Esophagus (tissue), 2 donors: ENCODE measurements at regions not wholly inside any gene's neighbourhood (a gene's known extent, or its start where the extent isn't known, plus 50 kb on each side); places are given as distances from the start of the nearest gene placed in this dataset.
"Not testable (repeated sequence)": the region's sequence is repeated elsewhere in the genome, so short reads cannot be mapped to it uniquely, and the experiment has no call there.

Source experiments
- H3K27ac ChIP-seq, 2 donors: one replicate each; pipeline ENCODE4 v1.5.1; 2013; ENCODE audit warnings: low read depth in 2 of 2, mild to moderate bottlenecking in 2 of 2, inconsistent platforms in 1 of 2, low read length in 1 of 2, moderate library complexity in 1 of 2
- H3K27me3 ChIP-seq, 2 donors: one replicate each; pipeline ENCODE4 v1.6.1; 2013; ENCODE audit warnings: low read length in 2 of 2, control low read depth in 1 of 2, mild to moderate bottlenecking in 1 of 2; ENCODE audit not compliant: insufficient read depth in 2 of 2, control insufficient read depth in 1 of 2
- H3K36me3 ChIP-seq, 2 donors: one replicate each; pipeline ENCODE4 v1.6.1; 2013; ENCODE audit warnings: low read length in 1 of 2; ENCODE audit not compliant: control insufficient read depth in 2 of 2, insufficient read depth in 2 of 2
- H3K4me1 ChIP-seq, 2 donors: one replicate each; pipeline ENCODE4 v1.6.1; 2013; ENCODE audit warnings: low read length in 1 of 2; ENCODE audit not compliant: control insufficient read depth in 2 of 2, insufficient read depth in 2 of 2
- H3K4me3 ChIP-seq, 2 donors: one replicate each; pipeline ENCODE4 v1.5.1; 2013; ENCODE audit warnings: low read length in 2 of 2, mild to moderate bottlenecking in 2 of 2, low read depth in 1 of 2, moderate library complexity in 1 of 2
- H3K9me3 ChIP-seq, 2 donors: one replicate each; pipeline ENCODE4 v1.6.1; 2013; ENCODE audit warnings: mild to moderate bottlenecking in 2 of 2, low read depth in 1 of 2, low read length in 1 of 2, moderate library complexity in 1 of 2; ENCODE audit not compliant: control insufficient read depth in 2 of 2, insufficient read depth in 1 of 2
- WGBS, 2 donors: extraction: QIAGEN DNeasy Blood & Tissue Kit; methylation state at CpG; one replicate each; pipeline ENCODE4 v1.1.7; 2013; 5-methylcytosine and 5-hydroxymethylcytosine counted together
- donor health status: healthy with polysubstance abuse.
- donor health status: Bipolar disorder and iron deficiency.

GRCh38 chr9:2377834-2378233 is 243.8 kb upstream of the VLDLR start:
- Histone ChIP-seq H3K27ac (no peak overlapping the region), H3K27me3 (no peaks in the 10 kb centered on the region), H3K9me3 (peaks cover 0 to 3% of the 10 kb centered on the region in 2 donors), H3K4me1 (no peaks in the 10 kb centered on the region), H3K36me3 (no peaks in the 10 kb centered on the region), H3K4me3 (no peak overlapping the region)
- 68 to 79% methylated on average over 1 of the region's 1 CpG for WGBS, 2 donors

DNA sequence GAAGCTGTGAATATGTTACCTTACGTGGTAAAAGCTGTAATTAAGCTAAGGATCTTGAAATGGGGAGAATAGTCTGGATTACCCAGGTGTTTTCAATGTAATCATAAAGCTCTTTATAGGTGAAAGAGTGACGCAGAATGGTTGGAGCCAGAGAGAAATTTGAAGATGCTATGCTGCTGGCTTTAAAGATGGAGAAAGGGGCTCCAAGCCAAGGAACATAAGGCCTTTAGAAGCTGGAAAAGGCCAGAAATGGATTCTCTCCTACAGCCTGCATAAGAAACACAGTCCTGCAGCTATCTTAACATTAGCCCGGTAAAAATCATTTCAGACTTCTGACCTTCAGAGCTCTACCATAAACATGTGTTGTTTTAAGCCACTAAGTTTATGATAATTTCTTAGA is 243.3 kb upstream of the VLDLR start:
- Histone ChIP-seq H3K27me3 (no peaks in the 10 kb centered on the region), H3K9me3 (peaks cover 0 to 3% of the 10 kb centered on the region in 2 donors), H3K36me3 (no peaks in the 10 kb centered on the region), H3K4me3 (no peak overlapping the region), H3K27ac (no peak overlapping the region), H3K4me1 (no peaks in the 10 kb centered on the region)
- WGBS, 2 donors: 72 to 84% methylated on average over 3 of the region's 3 CpGs

GRCh38 chr9:2378816-2379215 is 242.8 kb upstream of the VLDLR start:
- Histone ChIP-seq H3K9me3 (peaks cover 0 to 3% of the 10 kb centered on the region in 2 donors), H3K27ac (no peak overlapping the region), H3K27me3 (no peaks in the 10 kb centered on the region), H3K36me3 (no peaks in the 10 kb centered on the region), H3K4me1 (no peaks in the 10 kb centered on the region), H3K4me3 (no peak overlapping the region)
- 88 to 92% methylated on average over 1 of the region's 1 CpG for WGBS, 2 donors

DNA sequence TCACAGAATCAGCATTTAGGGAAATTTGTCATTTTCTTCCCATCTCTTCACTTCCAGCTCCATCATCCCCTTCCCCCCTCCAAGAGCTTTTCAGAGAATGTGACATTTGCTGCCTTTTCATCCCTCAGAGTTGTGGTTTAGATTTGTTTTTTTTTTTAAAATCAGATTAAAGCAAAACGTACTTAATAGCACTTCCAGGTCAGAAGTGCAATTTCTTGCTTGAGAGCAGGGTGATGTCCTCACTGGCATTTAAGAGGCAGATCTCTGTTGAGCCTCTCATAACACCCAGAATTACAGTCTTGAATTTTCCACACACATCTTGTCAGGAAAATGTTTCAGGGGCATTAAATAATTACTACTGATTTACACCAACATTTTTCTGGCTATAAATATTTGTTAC is 236.8 kb upstream of the VLDLR start:
- WGBS, 2 donors: 17 to 18% methylated on average over 1 of the region's 1 CpG
- peaks cover 0 to 2% of the 10 kb centered on the region in 2 donors for H3K9me3 ChIP-seq
- no peaks in the 10 kb centered on the region for H3K27me3 ChIP-seq
- H3K4me3 ChIP-seq: no peak overlapping the region
- no peak overlapping the region for H3K27ac ChIP-seq
- H3K36me3 ChIP-seq: no peaks in the 10 kb centered on the region
- no peaks in the 10 kb centered on the region for H3K4me1 ChIP-seq

DNA sequence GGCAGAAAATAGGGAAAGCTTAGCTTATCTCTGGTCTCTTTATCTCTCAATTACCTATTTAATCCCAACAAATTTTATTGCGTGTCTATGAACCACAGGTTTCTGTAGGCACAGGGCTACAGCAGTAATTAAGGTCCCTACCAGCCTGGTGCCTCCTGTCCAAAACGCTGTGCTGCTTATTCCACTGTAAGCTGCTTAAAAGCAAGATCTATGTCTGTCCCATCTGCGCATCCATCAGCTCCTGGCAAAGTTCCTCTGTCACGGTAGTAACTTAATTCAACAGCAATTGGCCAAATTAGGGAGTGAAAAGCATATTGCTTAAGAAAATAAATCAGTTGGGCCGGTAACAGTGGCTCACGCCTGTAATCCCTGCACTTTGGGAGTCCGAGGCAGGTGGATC is 235.8 kb upstream of the VLDLR start:
- H3K36me3 ChIP-seq: no peaks in the 10 kb centered on the region
- no peaks in the 10 kb centered on the region for H3K4me1 ChIP-seq
- 82 to 88% methylated on average over 7 of the region's 7 CpGs for WGBS, 2 donors
- no peaks in the 10 kb centered on the region for H3K27me3 ChIP-seq
- no peak overlapping the region for H3K4me3 ChIP-seq
- no peak overlapping the region for H3K27ac ChIP-seq
- peaks cover 0 to 2% of the 10 kb centered on the region in 2 donors for H3K9me3 ChIP-seq

DNA sequence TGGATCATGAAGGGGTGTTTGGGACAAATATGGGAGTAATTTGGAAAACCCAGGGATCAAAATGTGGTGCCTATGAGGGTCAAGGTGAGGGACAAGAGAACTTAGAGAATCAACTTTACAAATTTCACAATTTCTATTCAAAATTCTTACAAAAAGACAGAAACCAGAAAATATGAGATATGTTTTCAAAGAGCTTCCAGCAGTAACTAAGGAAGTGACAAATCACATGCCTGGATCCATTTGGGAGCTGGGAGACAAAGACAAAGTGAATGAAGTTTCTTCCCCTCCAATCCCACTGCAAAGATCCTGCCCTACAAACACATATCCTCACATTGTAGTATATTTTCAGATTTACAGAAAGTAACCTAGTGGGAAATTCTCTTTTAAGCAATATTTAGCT is 235.0 kb upstream of the VLDLR start:
- Histone ChIP-seq H3K27me3 (no peaks in the 10 kb centered on the region), H3K4me3 (no peak overlapping the region), H3K27ac (no peak overlapping the region), H3K4me1 (no peaks in the 10 kb centered on the region), H3K9me3 (peaks cover 0 to 2% of the 10 kb centered on the region in 2 donors), H3K36me3 (no peaks in the 10 kb centered on the region)

DNA sequence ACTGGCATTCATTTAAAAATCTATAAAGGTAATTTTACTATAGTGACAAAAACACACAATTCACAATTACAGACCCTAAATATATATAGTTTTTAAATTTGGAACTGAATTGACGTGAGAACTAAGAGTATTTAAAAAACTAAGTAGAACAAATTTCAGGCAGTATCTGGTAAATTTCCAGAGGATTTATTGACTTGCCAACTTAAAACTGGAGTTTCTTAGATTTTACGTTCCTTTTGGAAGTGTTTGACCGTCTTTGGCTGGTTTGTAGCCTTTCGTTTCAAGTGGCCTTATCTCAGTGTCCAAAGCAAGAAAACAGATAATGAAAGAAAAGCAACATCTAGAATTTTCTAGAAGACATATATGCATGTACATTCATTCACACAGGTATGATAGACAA is 234.4 kb upstream of the VLDLR start:
- no peaks in the 10 kb centered on the region for H3K36me3 ChIP-seq
- whole genome bisulfite sequencing, 2 donors: 81 to 82% methylated on average over 4 of the region's 4 CpGs
- no peaks in the 10 kb centered on the region for H3K27me3 ChIP-seq
- H3K4me3 ChIP-seq: no peak overlapping the region
- H3K9me3 ChIP-seq: peaks cover 0 to 2% of the 10 kb centered on the region in 2 donors
- no peaks in the 10 kb centered on the region for H3K4me1 ChIP-seq
- H3K27ac ChIP-seq: no peak overlapping the region

DNA sequence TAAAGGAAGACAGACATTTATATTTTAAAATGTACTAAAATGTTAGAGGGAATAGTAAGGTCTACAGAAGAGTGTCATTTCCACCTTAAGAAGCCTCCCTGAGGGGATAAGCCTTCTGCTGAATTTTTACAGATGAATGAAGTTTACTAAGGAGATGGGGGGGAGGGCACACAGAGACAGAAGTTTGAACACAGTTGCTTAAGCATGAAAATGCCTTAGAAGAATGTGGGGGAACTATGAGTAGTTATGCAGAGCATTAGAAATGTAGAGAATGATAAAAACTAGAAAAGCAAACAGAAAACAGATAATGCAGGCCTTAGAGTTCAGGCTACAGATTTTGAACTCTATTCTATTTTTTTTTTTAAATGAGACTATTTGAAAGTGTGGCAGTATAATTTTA is 232.2 kb upstream of the VLDLR start:
- H3K4me3 ChIP-seq: no peak overlapping the region
- no peaks in the 10 kb centered on the region for H3K27me3 ChIP-seq
- H3K36me3 ChIP-seq: no peaks in the 10 kb centered on the region
- peaks cover 0 to 2% of the 10 kb centered on the region in 2 donors for H3K9me3 ChIP-seq
- no peak overlapping the region for H3K27ac ChIP-seq
- no peaks in the 10 kb centered on the region for H3K4me1 ChIP-seq

GRCh38 chr9:2390028-2390427 is 231.6 kb upstream of the VLDLR start:
- Histone ChIP-seq H3K4me1 (no peaks in the 10 kb centered on the region), H3K9me3 (peaks cover 0 to 2% of the 10 kb centered on the region in 2 donors), H3K36me3 (no peaks in the 10 kb centered on the region), H3K27ac (no peak overlapping the region), H3K4me3 (no peak overlapping the region), H3K27me3 (no peaks in the 10 kb centered on the region)
- WGBS, 2 donors: 54 to 76% methylated on average over 4 of the region's 4 CpGs

- H3K9me3 ChIP-seq, H3K4me1 ChIP-seq, H3K4me3 ChIP-seq, H3K27ac ChIP-seq, H3K36me3 ChIP-seq, H3K27me3 ChIP-seq: not testable (repeated sequence)
These were observed 230.0 kb upstream of the VLDLR start for GRCh38 chr9:2391509-2392132.
